Natural killer cell (primary cell): ENCODE measurements at regions not wholly inside any gene's neighbourhood (a gene's known extent, or its start where the extent isn't known, plus 50 kb on each side); places are given as distances from the start of the nearest gene placed in this dataset.

Experiments
- ATAC-seq, 3 donors: fragments of 150-1000 bp in 2 of 3; fragments of 200-7000 bp in 1 of 3; cut with Tn5 transposase; 1 replicate in 1 of 3; 2 replicates in 2 of 3; pipeline ENCODE4 v1.10.0; 2021; ENCODE audit warnings: mild to moderate bottlenecking in 2 of 3, moderate library complexity in 2 of 3
- DNase-seq, 2 donors: peaks; one replicate each; pipeline versions ENCODE4 v3.0.0 to v3.0.0-alpha.2; 2013 to 2021; ENCODE audit warnings: mixed read lengths in 1 of 2
- H3K27ac ChIP-seq: one replicate; pipeline ENCODE4 v1.5.1; 2013; ENCODE audit warnings: mild to moderate bottlenecking, low read length
- H3K27me3 ChIP-seq: one replicate; pipeline ENCODE4 v1.6.1; 2013; ENCODE audit warnings: low read length; ENCODE audit not compliant: control insufficient read depth, insufficient read depth
- H3K36me3 ChIP-seq: one replicate; pipeline ENCODE4 v1.6.1; 2013; ENCODE audit warnings: low read length; ENCODE audit not compliant: control insufficient read depth, insufficient read depth
- H3K4me1 ChIP-seq: one replicate; pipeline ENCODE4 v1.6.1; 2013; ENCODE audit warnings: low read length; ENCODE audit not compliant: control insufficient read depth, insufficient read depth
- H3K4me3 ChIP-seq: one replicate; pipeline ENCODE4 v1.5.1; 2013; ENCODE audit warnings: low read length
- H3K9me3 ChIP-seq: one replicate; pipeline ENCODE4 v1.6.1; 2013; ENCODE audit warnings: low read length; ENCODE audit not compliant: control insufficient read depth, insufficient read depth
- H3K27ac Mint-ChIP-seq, 2 donors: one replicate each; pipeline ENCODE4 v1.8.0; 2022; ENCODE audit warnings: mild to moderate bottlenecking in 2 of 2, mixed read lengths in 2 of 2, moderate library complexity in 1 of 2
- H3K27me3 Mint-ChIP-seq, 2 donors: one replicate each; pipeline ENCODE4 v1.8.0; 2022; ENCODE audit warnings: low read depth in 2 of 2, mixed read lengths in 2 of 2
- H3K36me3 Mint-ChIP-seq: one replicate; pipeline ENCODE4 v1.8.0; 2022; ENCODE audit warnings: mixed read lengths
- H3K4me1 Mint-ChIP-seq, 2 donors: one replicate each; pipeline ENCODE4 v1.8.0; 2022; ENCODE audit warnings: mixed read lengths in 2 of 2
- H3K4me3 Mint-ChIP-seq: one replicate; pipeline ENCODE4 v1.8.0; 2022; ENCODE audit warnings: mild to moderate bottlenecking, moderate library complexity, mixed read lengths
- H3K9me3 Mint-ChIP-seq, 2 donors: one replicate each; pipeline ENCODE4 v1.8.0; 2022; ENCODE audit warnings: mixed read lengths in 2 of 2
- WGBS: methylation state at CpG from one replicate; pipeline ENCODE4 v1.1.7; 2013; ENCODE audit warnings: missing lambda C conversion rate; ENCODE audit not compliant: insufficient coverage; 5-methylcytosine and 5-hydroxymethylcytosine counted together
- intact Hi-C: fragments of 100-400 bp; cut with micrococcal nuclease; formaldehyde crosslinking; loops from one replicate; pipeline ENCODE4 v1.14.2; 2022
- TF ChIP-seq, protein P1 (sequence below): fragments of 200-600 bp; IDR thresholded peaks from one replicate; pipeline ENCODE4 v1.8.0; 2022; ENCODE audit warnings: antibody characterized with exemption

GRCh38 chr6:140353536-140353935 is 979.1 kb upstream of the CITED2 start:
- H3K27ac ChIP-seq, result no peak overlapping the region
- no peaks in the 10 kb centered on the region for H3K4me1 ChIP-seq
- Mint-ChIP-seq H3K4me1 (no peaks in the 10 kb centered on the region), H3K27ac (no peak overlapping the region), H3K27me3 (no peaks in the 10 kb centered on the region), H3K4me3 (no peak overlapping the region), H3K9me3 (peaks cover 2 to 6% of the 10 kb centered on the region in 2 donors), H3K36me3 (no peaks in the 10 kb centered on the region)
- no CpG with 5 or more reads among the region's 1 CpG for WGBS
- H3K9me3 ChIP-seq, result no peaks in the 10 kb centered on the region
- H3K4me3 ChIP-seq, result no peak overlapping the region
- TF ChIP-seq, protein P1, sequence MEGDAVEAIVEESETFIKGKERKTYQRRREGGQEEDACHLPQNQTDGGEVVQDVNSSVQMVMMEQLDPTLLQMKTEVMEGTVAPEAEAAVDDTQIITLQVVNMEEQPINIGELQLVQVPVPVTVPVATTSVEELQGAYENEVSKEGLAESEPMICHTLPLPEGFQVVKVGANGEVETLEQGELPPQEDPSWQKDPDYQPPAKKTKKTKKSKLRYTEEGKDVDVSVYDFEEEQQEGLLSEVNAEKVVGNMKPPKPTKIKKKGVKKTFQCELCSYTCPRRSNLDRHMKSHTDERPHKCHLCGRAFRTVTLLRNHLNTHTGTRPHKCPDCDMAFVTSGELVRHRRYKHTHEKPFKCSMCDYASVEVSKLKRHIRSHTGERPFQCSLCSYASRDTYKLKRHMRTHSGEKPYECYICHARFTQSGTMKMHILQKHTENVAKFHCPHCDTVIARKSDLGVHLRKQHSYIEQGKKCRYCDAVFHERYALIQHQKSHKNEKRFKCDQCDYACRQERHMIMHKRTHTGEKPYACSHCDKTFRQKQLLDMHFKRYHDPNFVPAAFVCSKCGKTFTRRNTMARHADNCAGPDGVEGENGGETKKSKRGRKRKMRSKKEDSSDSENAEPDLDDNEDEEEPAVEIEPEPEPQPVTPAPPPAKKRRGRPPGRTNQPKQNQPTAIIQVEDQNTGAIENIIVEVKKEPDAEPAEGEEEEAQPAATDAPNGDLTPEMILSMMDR, result no peak
- H3K27me3 ChIP-seq, result no peaks in the 10 kb centered on the region
- ATAC-seq (no peak), DNase-seq (no peak)
- intact Hi-C loops, result no loop called here
- no peaks in the 10 kb centered on the region for H3K36me3 ChIP-seq

GRCh38 chr6:140346428-140346827 is 972.0 kb upstream of the CITED2 start:
- intact Hi-C loops, result no loop called here
- DNase-seq (no peak), ATAC-seq (no peak)
- H3K4me3 Mint-ChIP-seq, result no peak overlapping the region
- no peaks in the 10 kb centered on the region for H3K27me3 Mint-ChIP-seq
- H3K9me3 Mint-ChIP-seq, result peaks cover 5% of the 10 kb centered on the region in 2 donors
- H3K36me3 Mint-ChIP-seq, result no peaks in the 10 kb centered on the region
- H3K4me3 ChIP-seq, result no peak overlapping the region
- H3K36me3 ChIP-seq, result no peaks in the 10 kb centered on the region
- TF ChIP-seq, protein P1, result no peak
- no peaks in the 10 kb centered on the region for H3K9me3 ChIP-seq
- H3K4me1 ChIP-seq, result no peaks in the 10 kb centered on the region
- WGBS, result 62% methylated on average over 4 of the region's 5 CpGs
- no peaks in the 10 kb centered on the region for H3K27me3 ChIP-seq
- H3K4me1 Mint-ChIP-seq, result no peaks in the 10 kb centered on the region
- H3K27ac ChIP-seq, result no peak overlapping the region
- H3K27ac Mint-ChIP-seq, result no peak overlapping the region

DNA sequence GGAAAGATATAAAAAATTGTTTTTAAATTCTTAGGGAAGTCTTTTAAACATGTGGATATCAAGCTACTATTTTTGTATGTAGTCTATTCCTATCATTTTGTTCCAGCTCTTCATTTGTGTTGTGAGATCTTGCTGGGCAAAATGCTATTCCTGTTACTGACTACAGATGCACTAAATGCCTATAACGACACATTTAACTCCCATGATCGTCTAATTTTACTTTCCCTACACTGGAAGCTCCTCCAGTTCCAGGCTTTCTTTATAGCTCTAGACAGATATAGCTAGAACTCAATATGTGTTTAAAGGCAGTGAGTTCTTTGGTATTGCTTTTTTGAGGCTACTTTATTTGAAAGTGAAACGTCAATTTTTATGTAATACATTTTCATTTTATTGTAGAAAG is 971.5 kb upstream of the CITED2 start:
- Mint-ChIP-seq H3K4me1 (no peaks in the 10 kb centered on the region), H3K4me3 (no peak overlapping the region), H3K9me3 (peaks cover 7% of the 10 kb centered on the region in 2 donors), H3K27ac (no peak overlapping the region), H3K36me3 (no peaks in the 10 kb centered on the region), H3K27me3 (no peaks in the 10 kb centered on the region)
- Histone ChIP-seq H3K4me3 (no peak overlapping the region), H3K27me3 (no peaks in the 10 kb centered on the region), H3K4me1 (no peaks in the 10 kb centered on the region), H3K36me3 (no peaks in the 10 kb centered on the region), H3K27ac (no peak overlapping the region), H3K9me3 (peaks cover under 1% of the 10 kb centered on the region)
- WGBS, result 86% methylated on average over 2 of the region's 3 CpGs
- ATAC-seq, result no peak
- intact Hi-C loops, result no loop called here
- no peak for DNase-seq
- TF ChIP-seq, protein P1, result no peak

DNA sequence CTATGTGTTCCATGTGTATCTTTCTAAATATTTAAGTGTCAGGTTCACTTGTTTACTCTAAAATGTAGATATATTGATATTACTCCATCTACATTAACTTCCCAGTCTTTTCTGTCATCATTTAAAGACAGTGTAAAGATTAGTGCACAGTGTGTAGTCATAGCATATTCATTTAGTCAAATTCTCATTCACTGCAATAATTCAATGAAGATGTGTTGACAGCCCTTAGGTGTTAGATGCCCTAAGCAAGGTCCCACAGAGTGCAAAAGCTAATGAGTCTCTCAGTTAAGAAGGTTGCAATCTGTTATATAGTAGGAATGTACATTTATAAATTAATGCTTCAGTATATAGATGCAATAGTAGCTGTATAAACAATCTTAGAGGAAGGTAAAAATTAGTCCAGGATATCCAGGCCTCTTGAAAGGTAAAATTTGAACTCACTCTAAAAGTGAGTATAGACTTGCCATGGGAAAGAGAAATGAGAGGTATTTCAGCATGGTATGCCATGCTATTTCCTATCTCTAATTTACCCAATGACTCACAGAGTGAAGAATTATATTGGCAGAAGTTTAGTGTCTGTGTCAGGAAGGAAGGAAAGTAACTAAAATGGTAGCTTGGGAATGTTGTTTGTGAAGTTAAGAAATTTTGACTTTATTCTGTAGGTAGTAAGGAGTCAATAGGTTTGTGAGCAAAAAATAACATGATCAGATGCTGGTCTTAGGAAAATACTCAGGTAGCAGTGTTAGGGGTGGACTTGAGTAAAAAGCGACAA is 969.9 kb upstream of the CITED2 start:
- H3K4me3 Mint-ChIP-seq, result no peak overlapping the region
- H3K27ac ChIP-seq, result no peak overlapping the region
- no peak for ATAC-seq
- no peaks in the 10 kb centered on the region for H3K4me1 Mint-ChIP-seq
- no peaks in the 10 kb centered on the region for H3K27me3 ChIP-seq
- no peaks in the 10 kb centered on the region for H3K36me3 ChIP-seq
- WGBS, result 89% methylated on average over 1 of the region's 1 CpG
- DNase-seq, result no peak
- no peaks in the 10 kb centered on the region for H3K4me1 ChIP-seq
- peaks cover 7% of the 10 kb centered on the region in 2 donors for H3K9me3 Mint-ChIP-seq
- H3K9me3 ChIP-seq, result peaks cover 3% of the 10 kb centered on the region
- TF ChIP-seq, protein P1, result no peak
- no peak overlapping the region for H3K27ac Mint-ChIP-seq
- H3K36me3 Mint-ChIP-seq, result no peaks in the 10 kb centered on the region
- intact Hi-C loops, result no loop called here
- no peak overlapping the region for H3K4me3 ChIP-seq
- H3K27me3 Mint-ChIP-seq, result no peaks in the 10 kb centered on the region
